ENCODE measurements at regions not wholly inside any gene's neighbourhood (a gene's known extent, or its start where the extent isn't known, plus 50 kb on each side); places are given as distances from the start of the nearest gene placed in this dataset.

- no peak for DNase-seq
- no peak overlapping the region for H2BK5ac ChIP-seq (ENCODE audit: insufficient read length, low read length)
- H4K5ac ChIP-seq (ENCODE audit: insufficient read length, low read depth, low read length): no peak overlapping the region
- no peak overlapping the region for H2BK120ac ChIP-seq (ENCODE audit: low read depth, low read length, poor library complexity, severe bottlenecking)
- H3K23ac ChIP-seq (ENCODE audit: insufficient read length, low read depth, low read length): no peak overlapping the region
- H4K8ac ChIP-seq (replicated peaks; ENCODE audit: insufficient read length, low read depth, low read length): no peak overlapping the region
- H2BK15ac ChIP-seq (ENCODE audit: low read depth, low read length): no peak overlapping the region
- Mint-ChIP-seq H3K4me3 (no peak overlapping the region), H3K27ac (no peak overlapping the region), H3K9me3 (no peaks in the 10 kb centered on the region), H3K36me3 (ENCODE audit: insufficient read depth in 1 of 3, low read depth in 3 of 3) (no peaks in the 10 kb centered on the region), H3K4me1 (no peaks in the 10 kb centered on the region), H3K27me3 (ENCODE audit: low read depth) (no peaks in the 10 kb centered on the region)
- no peaks in the 10 kb centered on the region for H3K9me3 ChIP-seq (ENCODE audit: control insufficient read depth, low read depth, low read length)
- no peak overlapping the region for H3K4me2 ChIP-seq (ENCODE audit: insufficient read depth, insufficient read length, low read length)
- no peak for TF ChIP-seq CTCF (conservative IDR thresholded peaks at IDR 0.05)
- H2BK20ac ChIP-seq (ENCODE audit: low read depth, low read length, poor library complexity, severe bottlenecking): no peak overlapping the region
- no peak overlapping the region for H3K27ac ChIP-seq (ENCODE audit: insufficient read length, low read depth, low read length)
- H3K27me3 ChIP-seq (ENCODE audit: insufficient read depth, low read length): no peaks in the 10 kb centered on the region
- H3K14ac ChIP-seq (ENCODE audit: insufficient read depth, low read length): no peak overlapping the region
- no peaks in the 10 kb centered on the region for H3K23me2 ChIP-seq (ENCODE audit: insufficient read length, low read depth, low read length, poor library complexity, severe bottlenecking)
- H2AFZ ChIP-seq (ENCODE audit: low read length): no peak overlapping the region
- no peak overlapping the region for H2AK5ac ChIP-seq (ENCODE audit: insufficient read length, low read length)
- H3K4ac ChIP-seq (ENCODE audit: low read depth, low read length): no peak overlapping the region
- H3K18ac ChIP-seq (ENCODE audit: insufficient read length, low read depth, low read length): no peak overlapping the region
- H4K20me1 ChIP-seq (ENCODE audit: control insufficient read depth, insufficient read depth, insufficient read length): no peaks in the 10 kb centered on the region
- no peaks in the 10 kb centered on the region for H3K79me1 ChIP-seq (ENCODE audit: insufficient read depth, low read depth, low read length, poor library complexity, severe bottlenecking)
- H3K79me2 ChIP-seq (ENCODE audit: insufficient read depth, low read length): no peaks in the 10 kb centered on the region
- WGBS (ENCODE audit: extremely low coverage, insufficient read length, low lambda C conversion rate): no CpG with 5 or more reads among the region's 3 CpGs
- H3K56ac ChIP-seq (ENCODE audit: insufficient read length, low read depth, low read length): no peak overlapping the region
- H3K4me1 ChIP-seq (ENCODE audit: insufficient read depth, low read length): no peaks in the 10 kb centered on the region
- H4K91ac ChIP-seq (ENCODE audit: insufficient read length, low read depth, low read length): no peak overlapping the region
- no peak overlapping the region for H3T11ph ChIP-seq (ENCODE audit: low read length)
- no peak overlapping the region for H3K9ac ChIP-seq (ENCODE audit: extremely low read depth, insufficient read length, low read length)
- no peak overlapping the region for H2BK12ac ChIP-seq (ENCODE audit: insufficient read length, low read depth, low read length)
Observed at GRCh38 chr21:15493646-15494045, 236.1 kb upstream of the USP25 start.
